ENCODE measurements at regions not wholly inside any gene's neighbourhood (a gene's known extent, or its start where the extent isn't known, plus 50 kb on each side); places are given as distances from the start of the nearest gene placed in this dataset.

DNA sequence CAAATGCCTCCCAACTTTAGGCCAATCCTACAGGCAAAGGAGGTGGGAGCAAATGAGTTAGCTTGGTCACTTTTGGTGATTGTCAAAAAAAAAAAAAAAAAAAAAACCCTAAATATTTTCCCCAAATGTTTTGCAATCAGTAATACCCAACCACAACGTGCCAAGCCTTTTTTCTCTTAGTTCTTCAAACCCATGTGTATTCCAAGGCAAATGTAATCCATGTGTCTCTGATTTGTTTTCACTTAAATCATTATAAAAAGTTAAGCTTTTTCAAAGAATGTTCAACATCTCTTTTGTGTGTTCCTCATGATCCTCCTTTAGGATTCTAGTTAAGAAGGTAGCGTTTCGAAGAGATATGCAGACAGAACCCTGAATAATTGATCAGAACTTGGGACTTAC, 328.4 kb downstream of the PAPSS1 start:
- TF ChIP-seq CTCF (IDR thresholded peaks at IDR 0.05) (no peak), POLR2A (IDR thresholded peaks at IDR 0.05; ENCODE audit: low read depth) (no peak), POLR2AphosphoS5 (IDR thresholded peaks at IDR 0.05) (no peak)
